Fibroblast of skin of right quadriceps (primary cell): ENCODE measurements at regions not wholly inside any gene's neighbourhood (a gene's known extent, or its start where the extent isn't known, plus 50 kb on each side); places are given as distances from the start of the nearest gene placed in this dataset.

Experiments
- DNase-seq: peaks from one replicate; pipeline ENCODE4 v3.0.0-alpha.2; 2013

DNA sequence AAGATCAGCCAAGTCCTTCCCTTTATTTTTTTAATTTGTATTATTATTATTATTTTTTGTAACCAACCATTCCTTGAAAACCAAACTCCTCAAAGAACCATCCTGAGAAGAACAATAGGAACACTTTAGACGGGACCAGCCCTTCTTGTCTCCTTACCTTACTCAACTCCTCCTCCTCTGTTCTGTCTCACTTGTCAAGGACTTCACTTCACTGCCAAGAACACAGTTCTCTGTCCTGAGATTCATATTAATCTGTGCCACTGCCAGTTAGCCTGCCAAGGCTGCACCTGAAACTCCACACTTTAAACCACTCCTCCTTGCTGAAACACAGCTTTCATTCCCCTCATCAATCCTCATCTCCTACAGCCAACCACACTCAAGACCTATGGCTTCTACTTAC, 73.8 kb upstream of the ATP1A1 start:
- DNase-seq: no peak

DNA sequence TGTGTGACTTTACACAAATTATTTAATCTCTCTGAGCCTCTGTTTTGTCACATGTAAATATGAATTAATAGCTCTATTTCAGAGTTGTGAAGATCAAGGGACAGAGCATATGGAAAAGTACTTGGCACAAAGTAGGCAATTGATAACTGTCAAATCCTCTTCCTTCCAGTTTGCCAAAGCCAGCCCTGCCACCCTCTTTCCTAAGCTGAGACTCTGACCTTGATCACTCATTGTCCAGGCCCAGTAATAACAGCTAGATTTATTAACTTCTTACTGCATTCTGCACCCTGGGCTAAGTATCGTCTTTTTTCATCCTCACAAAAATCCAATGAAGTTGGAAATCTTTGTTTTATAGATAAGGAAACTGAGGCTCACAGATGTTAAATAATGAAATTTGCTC, 70.8 kb upstream of the ATP1A1 start:
- no peak for DNase-seq

DNA sequence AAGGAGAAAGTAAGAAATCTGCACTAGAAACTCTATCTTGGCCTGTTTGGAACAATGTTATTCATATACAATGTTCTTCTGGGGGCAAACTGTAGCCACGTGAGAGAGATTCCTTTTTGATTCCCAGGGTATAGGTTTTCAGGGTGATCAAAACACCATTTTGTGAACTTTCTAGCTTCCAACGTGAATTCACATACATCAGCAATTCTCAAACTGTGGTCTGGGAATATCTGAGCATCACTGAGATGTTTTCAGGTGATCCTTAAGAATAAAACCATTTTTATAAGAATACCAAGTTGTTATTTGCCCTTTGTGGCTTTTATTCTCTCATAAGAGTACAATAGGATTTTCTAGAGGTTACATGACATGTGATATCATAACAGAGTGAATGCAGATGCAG, 66.9 kb upstream of the ATP1A1 start:
- DNase-seq: no peak

DNA sequence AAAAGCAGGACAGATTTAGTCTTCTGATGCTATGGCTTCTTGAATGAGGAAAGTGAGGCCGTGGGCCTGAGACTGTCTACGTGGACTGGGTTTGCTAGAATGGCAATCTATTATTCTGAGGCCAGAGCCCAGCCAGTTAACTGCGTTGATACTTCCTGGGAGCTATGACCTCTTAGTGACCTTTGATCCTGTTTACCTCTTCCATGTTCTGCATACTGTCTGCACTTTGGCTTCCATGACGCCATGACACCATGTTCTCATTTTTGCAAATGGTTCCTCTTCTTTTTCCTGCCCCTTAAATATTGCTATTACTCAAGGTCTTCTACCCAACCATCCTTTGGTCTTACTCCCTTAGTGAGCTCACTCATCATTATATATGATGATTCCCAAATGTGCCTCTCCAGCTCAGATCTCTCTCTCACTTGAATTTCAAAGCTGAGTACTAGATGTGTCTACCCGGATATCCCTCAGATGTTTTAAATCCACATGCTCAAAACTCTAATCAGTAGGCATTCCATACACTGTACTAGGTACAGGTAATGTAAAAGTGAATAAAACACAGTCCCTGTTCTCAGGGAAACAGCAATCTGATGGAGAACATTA, 66.1 kb upstream of the ATP1A1 start:
- DNase-seq: no peak

DNA sequence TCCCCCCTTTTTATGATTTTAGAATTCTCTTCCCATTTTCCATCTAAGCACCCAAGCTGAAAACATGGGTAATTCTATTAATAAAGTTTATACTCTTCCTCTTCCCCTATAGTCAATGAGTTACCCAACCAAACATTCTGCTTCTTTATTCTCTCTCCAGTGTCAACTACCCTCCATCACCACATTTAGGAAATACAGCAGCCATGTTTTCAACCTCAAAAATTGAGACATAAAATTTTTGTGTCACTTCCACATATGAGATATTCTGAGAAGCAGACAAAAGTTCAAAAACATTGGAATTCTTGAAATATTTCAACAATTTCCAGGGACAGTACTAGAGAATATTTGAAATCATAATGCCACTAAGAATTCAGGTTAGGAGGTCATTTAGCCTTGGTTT, 64.8 kb upstream of the ATP1A1 start:
- DNase-seq: no peak

DNA sequence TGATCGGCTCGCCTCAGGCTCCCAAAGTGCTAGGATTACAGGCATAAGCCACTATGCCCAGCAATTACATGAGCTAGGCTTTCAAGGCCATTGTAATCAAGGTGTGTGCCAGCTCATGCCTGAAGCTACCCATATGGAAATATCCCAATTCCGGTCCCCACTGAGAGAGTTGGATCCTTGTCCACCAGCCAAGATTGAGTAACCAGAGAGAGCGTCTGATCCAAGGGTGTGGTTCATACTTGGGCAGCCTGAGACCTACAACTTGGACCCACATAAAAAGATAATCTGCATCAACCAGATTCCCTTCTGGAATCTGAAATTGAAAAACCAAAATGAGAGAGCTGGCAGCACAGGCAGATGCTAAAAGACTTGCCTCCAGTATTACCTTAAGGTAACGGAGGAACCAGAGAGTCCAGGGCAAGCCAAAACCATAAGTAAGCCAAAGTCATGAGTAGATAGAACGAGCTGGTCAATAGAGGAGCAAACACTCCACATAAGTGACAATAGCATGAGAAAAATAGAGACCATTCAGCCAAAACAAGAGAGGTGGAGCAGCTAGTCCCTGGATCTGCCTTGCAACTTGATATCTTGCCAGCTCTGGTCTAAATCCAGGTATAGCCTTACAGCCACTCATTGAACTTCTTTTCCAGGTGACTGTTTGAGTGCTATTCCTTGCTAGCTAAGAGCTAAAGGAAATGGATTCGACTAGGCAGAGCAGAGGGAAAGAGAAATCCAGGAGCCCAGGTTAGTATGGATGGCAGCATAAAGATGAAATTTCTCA, 63.8 kb upstream of the ATP1A1 start:
- DNase-seq: no peak

DNA sequence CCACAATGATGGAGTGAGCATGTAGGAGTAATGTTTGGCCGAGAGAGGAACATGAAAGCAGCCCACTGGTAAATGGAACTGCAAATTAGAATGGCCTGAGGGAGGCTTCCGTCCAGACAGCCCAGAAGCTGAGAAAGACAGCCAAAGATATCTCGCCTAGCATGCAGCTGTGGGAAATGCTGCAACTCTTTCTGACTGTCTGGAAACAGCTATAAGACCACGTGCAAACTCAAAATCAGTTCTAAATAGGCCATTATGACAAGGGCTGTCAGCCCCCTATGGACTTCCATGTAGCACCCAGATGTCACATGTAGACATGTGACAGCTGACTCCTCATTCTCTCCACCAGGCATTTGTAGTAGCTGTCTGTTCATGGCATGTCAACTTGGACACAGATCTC, 62.9 kb upstream of the ATP1A1 start:
- no peak for DNase-seq

DNA sequence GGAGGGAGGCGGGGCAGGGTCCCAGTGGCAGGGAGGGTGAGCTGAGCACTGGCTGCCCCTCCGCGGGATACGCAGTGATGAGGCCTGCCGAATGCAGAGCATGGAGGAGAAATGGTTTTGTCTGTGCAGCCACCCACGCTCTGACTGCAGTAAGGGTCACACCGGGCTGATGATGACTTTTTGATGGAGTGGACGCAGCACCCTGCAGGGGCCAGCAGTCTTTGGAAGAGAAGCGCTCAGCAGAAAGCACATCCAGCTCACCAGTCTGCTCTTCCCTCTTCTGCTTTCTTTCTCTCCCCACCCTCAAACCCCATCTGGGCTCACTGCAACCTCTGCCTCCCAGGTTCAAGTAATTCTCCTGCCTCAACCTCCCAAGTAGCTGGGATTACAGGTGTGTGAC, 61.9 kb upstream of the ATP1A1 start:
- no peak for DNase-seq

DNA sequence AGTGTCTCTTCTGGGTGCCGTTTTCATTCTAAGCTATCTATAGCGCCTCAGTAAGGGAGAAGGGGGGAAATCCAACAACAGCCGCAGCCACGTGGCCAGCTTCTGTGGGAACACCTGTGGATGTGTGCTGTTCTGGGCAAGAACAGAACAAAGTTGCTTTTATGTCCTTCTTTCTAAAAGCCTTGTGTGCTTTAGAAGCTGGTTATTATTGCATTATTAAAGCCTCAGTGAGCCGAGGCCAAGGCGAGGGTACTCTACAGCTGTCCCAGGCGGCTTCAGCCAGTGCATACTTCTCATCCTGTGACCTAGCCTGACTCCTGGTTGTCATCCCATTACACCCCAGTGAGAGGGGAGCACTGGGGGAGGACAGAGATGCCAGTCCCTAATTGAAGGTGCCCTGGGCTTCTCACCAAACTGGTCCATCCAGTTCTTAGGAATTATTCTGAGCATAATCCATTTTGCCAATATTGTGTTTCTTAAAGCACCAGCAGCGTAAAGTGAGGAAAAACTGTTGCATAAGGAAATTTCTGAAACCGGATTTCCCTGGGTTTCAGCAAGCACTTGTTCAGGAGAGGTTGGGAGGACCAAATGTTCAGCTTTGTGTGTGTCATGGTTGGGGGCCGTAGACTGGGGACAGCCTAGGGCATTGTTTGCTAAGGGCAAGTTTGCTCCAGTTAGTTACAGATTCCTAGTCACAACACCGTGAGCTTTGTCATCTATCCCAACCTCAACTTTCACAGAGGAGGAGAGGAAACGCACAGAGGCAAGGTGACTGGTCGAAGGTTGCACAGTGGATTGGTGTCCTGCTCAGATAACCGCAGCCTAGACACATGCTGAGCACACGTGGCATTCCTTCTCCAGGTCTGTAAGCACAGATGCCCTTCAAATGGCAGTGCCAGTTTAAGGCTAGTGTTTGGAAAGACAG, 61.0 kb upstream of the ATP1A1 start:
- DNase-seq: no peak

DNA sequence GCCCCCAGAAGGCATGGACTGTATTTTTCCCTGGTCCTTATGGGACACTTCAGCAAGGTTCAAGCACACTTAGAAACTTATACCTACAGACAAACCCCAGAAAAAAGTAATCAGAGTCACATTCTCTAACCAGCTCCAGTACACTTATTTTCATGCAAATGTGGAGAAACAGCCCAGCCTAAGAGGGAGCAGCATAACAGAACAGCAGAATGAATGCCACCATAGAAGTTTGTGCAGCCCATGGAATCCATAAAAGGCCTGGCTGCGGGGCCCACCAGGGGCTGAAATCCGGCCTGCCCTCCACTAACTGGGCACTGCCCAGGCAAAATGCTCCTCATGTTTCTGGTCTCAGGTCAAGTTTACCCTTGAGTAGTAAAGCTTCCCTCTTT, 60.4 kb upstream of the ATP1A1 start:
- no peak for DNase-seq

DNA sequence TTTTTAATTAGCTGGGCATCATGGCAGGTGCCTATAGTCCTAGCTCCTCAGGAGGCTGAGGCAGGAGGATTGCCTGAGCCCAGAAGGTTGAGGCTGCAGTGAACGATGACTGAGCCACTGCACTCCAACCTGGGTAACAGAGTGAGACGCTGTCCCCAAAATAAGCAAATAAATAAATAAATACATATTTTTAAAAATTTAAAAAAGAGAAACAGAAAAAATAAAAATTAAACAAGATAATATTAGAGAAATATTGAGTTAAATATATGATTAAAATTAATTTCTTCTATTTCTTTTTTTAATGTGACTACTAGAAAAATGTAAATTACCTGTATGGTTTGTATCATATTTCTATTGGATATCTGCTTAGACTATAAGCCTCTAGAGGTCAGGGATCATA, 59.3 kb upstream of the ATP1A1 start:
- DNase-seq: no peak

DNA sequence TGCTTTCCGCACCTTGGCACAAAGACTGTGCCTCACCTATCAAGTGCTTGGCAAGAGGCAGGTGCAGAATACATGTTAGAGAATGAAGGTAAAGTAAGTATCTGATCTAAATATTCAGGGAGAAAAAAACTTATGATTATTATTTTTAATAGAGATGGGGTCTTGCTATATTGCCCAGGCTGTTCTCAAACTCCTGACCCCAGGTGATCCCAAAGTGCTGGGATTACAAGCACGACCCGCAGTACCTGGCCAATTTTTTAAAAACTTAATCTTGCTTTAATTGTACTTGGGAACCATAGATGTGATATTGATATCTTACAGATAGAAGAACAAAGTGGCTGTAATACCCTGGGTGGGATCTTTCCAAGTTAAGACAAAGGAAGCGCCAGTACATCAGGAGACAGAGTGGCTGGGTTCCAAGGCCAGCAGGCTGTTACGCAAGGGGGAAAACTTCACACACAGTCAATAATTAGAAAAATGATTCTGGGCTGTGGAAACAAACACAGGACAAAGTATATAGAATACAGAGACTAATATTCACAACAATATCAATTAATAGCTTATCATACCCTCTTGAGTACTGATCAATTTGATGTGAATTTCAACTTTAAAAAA, 58.6 kb upstream of the ATP1A1 start:
- no peak for DNase-seq

DNA sequence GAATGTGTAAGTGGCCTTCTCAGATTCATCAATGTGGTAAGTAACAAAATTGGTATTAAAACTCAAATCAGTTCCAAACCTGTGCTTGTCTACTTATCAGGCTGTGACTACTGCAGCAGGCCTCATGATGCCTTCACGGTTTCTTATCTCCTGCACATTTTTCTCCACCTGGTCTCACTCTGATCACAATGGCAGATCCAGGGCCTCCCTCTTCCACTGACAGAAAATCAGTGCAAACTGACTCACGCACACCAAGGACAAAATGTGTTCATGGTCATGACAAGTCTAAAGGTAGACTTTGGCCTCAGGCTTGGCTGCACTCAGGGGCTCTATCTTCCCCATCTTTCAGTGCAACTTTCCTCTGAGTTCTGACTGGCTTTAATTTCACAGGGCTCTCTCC, 56.7 kb upstream of the ATP1A1 start:
- no peak for DNase-seq

DNA sequence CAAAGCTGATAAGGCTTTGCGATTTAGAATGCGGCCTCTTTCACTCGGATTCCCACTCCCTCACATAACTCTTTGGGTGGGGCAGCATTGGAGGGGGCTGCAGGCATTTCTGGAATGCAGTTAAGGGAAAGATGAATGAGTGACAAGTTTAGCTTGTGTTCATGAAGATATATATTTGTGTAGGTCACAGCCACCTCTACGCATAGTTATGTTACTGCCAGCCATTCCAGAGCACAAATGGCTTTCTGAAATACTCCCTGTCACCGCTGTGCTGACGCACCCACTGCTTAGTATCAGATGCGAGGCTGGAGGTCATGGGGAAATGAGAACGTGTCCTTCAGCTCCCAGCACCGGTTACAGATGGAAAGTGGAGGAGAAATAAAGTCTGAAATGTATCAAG, 54.1 kb upstream of the ATP1A1 start:
- no peak for DNase-seq

DNA sequence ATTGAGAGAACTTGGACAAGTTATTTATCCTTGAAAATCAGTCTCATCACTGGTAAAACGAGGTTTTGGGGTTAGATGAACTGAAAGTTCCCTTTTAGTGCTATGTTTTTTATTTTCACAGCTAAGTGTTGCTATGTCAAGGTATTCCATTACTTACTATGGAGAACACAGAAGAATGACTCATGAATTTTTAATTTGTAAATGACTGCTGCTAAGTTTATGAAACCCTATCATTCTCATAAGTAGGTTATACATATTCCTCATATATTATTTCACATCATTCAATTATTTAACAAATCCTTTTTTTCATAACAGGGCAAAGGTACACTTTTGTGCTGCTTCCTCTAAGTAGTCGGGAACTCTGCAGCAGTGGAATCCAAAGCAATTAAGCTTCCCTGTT, 52.2 kb upstream of the ATP1A1 start:
- no peak for DNase-seq

DNA sequence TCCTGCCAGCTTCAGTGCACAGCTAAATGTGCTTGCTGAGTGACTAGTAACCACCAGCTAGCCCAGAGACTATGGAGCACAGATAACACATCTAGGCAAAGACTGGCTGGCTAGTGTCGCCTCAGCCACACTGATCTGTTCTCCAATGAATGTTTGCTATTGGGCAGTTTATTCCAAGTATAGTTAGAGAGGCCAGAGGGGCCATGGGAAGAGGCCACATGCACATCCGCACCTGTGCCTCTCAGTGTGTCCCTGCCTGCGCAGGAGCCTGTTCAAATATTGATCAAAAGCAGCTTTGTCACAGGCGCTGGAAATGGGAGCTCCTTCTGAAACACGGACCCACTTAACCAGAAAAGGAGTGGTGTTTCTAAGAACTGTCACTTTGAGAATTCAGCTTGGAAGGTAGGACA, 51.3 kb upstream of the ATP1A1 start:
- DNase-seq: no peak

DNA sequence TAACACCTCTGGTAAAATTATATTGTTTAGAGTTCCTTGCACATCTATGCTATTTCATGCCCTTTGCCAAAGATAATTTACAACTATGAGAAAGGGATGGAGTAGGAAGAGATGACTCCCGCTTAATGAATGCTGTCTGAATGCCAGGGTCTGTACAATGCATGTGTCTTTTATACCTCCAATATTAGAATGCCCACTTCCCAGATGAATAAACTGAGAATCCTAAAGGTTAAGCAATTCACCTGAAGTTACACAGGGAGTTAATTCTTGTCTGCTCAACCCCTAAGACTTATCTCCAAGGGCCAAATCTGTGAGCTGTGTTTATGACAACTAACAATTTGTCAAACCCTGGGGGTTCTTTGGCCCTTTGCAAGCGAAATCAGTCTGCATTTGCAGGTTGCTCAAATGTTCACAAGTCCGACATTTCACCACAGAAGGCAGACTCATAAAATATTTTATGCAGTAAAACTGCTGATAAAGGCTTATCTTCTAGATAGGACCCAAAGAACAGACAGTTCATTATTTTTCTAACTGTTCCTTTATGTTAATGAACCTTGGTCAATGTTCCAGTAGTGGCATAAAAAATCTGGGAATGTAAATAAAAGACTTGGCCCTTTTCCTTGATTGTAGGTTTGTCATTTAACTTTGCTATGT, 50.2 kb upstream of the ATP1A1 start:
- no peak for DNase-seq
